Umbilical cord (tissue), 1 donor: ENCODE measurements at regions not wholly inside any gene's neighbourhood (a gene's known extent, or its start where the extent isn't known, plus 50 kb on each side); places are given as distances from the start of the nearest gene placed in this dataset.

Experiments
- DNase-seq: peaks from one replicate; pipeline ENCODE4 v3.0.0-alpha.2; 2015; ENCODE audit warnings: low spot score

GRCh38 chr2:23183733-23184132 lies 201.2 kb upstream of the KLHL29 start:
- no peak for DNase-seq

GRCh38 chr2:23198316-23199114 lies 186.5 kb upstream of the KLHL29 start:
- no peak for DNase-seq

- no peak for DNase-seq
Observed at GRCh38 chr2:23199115-23199918, 185.7 kb upstream of the KLHL29 start.

GRCh38 chr2:23200068-23200786 lies 184.8 kb upstream of the KLHL29 start:
- DNase-seq: no peak

- DNase-seq: no peak
Observed at GRCh38 chr2:23200787-23201114, 184.2 kb upstream of the KLHL29 start.

- DNase-seq: no peak
Observed at GRCh38 chr2:23203383-23203782, 181.6 kb upstream of the KLHL29 start.

GRCh38 chr2:23204685-23205242 lies 180.2 kb upstream of the KLHL29 start:
- peak; percentile 38 for DNase-seq

GRCh38 chr2:23206650-23207049 lies 178.3 kb upstream of the KLHL29 start:
- no peak for DNase-seq

- DNase-seq: peak; percentile 10
Observed at GRCh38 chr2:23207871-23208270, 177.1 kb upstream of the KLHL29 start.

- no peak for DNase-seq
Observed at GRCh38 chr2:23208339-23208738, 176.6 kb upstream of the KLHL29 start.

GRCh38 chr2:23209059-23209458 lies 175.9 kb upstream of the KLHL29 start:
- no peak for DNase-seq

GRCh38 chr2:23211987-23212583 lies 172.9 kb upstream of the KLHL29 start:
- DNase-seq: no peak

- peak; percentile 18 for DNase-seq
Observed at GRCh38 chr2:23213196-23213595, 171.8 kb upstream of the KLHL29 start.

- DNase-seq: no peak
Observed at GRCh38 chr2:23215016-23215415, 170.0 kb upstream of the KLHL29 start.

- peak; percentile 57 for DNase-seq
Observed at GRCh38 chr2:23219666-23220065, 165.3 kb upstream of the KLHL29 start.

GRCh38 chr2:23220513-23221094 lies 164.4 kb upstream of the KLHL29 start:
- DNase-seq: peak; percentile 29

- DNase-seq: no peak
Observed at GRCh38 chr2:23221236-23221635, 163.7 kb upstream of the KLHL29 start.

GRCh38 chr2:23221901-23222300 lies 163.1 kb upstream of the KLHL29 start:
- DNase-seq: no peak

- no peak for DNase-seq
Observed at GRCh38 chr2:23230885-23231284, 154.1 kb upstream of the KLHL29 start.

GRCh38 chr2:23231865-23232264 lies 153.1 kb upstream of the KLHL29 start:
- DNase-seq: no peak

- DNase-seq: no peak
Observed at GRCh38 chr2:23235292-23235691, 149.7 kb upstream of the KLHL29 start.
